ENCODE measurements at regions not wholly inside any gene's neighbourhood (a gene's known extent, or its start where the extent isn't known, plus 50 kb on each side); places are given as distances from the start of the nearest gene placed in this dataset.

- H3K9me2 ChIP-seq (replicated peaks; ENCODE audit: low read length), result no peaks in the 10 kb centered on the region
- no peak overlapping the region for H3K4me2 ChIP-seq (ENCODE audit: low read length)
- no peak overlapping the region for H3K27ac ChIP-seq (ENCODE audit: low read length)
- H2AFZ ChIP-seq (ENCODE audit: low read length), result no peak overlapping the region
- no peaks in the 10 kb centered on the region for H4K20me1 ChIP-seq (ENCODE audit: low read length)
- H3K4me1 ChIP-seq (ENCODE audit: insufficient read depth, low read length), result peaks cover 15% of the 10 kb centered on the region
- H3K4me3 ChIP-seq (ENCODE audit: low read length), result no peak overlapping the region
- ATAC-seq (no peak), DNase-seq (no peak)
- no peaks in the 10 kb centered on the region for H3K27me3 ChIP-seq (ENCODE audit: low read length)
- POLR2A ChIA-PET (ENCODE audit: unreplicated experiment), result no interaction called here
- no TSS peak for BruUV-seq (replicated peaks)
- H3K9ac ChIP-seq (ENCODE audit: low read length), result no peak overlapping the region
- no peak for TF ChIP-seq CTCF (conservative IDR thresholded peaks at IDR 0.05; ENCODE audit: low read depth, low read length)
- TF ChIP-seq EZH2 (IDR thresholded peaks at IDR 0.05; ENCODE audit: low read length, unreplicated experiment), result no peak
- no peak for TF ChIP-seq EZH2phosphoT487 (IDR thresholded peaks at IDR 0.05; ENCODE audit: borderline replicate concordance, low read length)
- no peaks in the 10 kb centered on the region for H3K9me3 ChIP-seq (ENCODE audit: low read length)
- CTCF ChIA-PET, result no interaction called here
- intact Hi-C loops (cut with micrococcal nuclease), result loop anchor here (5.0 to 10.0 kb wide), 3 partner anchors 136 to 273 kb away; no protein-coding TSS in a partner anchor
- H3K36me3 ChIP-seq (ENCODE audit: low read depth, low read length), result no peaks in the 10 kb centered on the region
- no peaks in the 10 kb centered on the region for H3F3A ChIP-seq (ENCODE audit: low read length, unreplicated experiment)
- no peaks in the 10 kb centered on the region for H3K79me2 ChIP-seq (ENCODE audit: low read length)
Observed at GRCh38 chr10:90588222-90588621, 269.6 kb downstream of the HTR7 start.

GRCh38 chr10:90589825-90590224, 268.0 kb downstream of the HTR7 start:
- ChIA-PET POLR2A (ENCODE audit: unreplicated experiment) (no interaction called here), CTCF (no interaction called here)
- Histone ChIP-seq H3K9me2 (replicated peaks; ENCODE audit: low read length) (no peaks in the 10 kb centered on the region), H3K27ac (ENCODE audit: low read length) (no peak overlapping the region), H3K27me3 (ENCODE audit: low read length) (no peaks in the 10 kb centered on the region), H4K20me1 (ENCODE audit: low read length) (no peaks in the 10 kb centered on the region), H3K4me2 (ENCODE audit: low read length) (no peak overlapping the region), H3K4me1 (ENCODE audit: insufficient read depth, low read length) (peaks cover 15% of the 10 kb centered on the region), H2AFZ (ENCODE audit: low read length) (no peak overlapping the region), H3K4me3 (ENCODE audit: low read length) (no peak overlapping the region), H3K79me2 (ENCODE audit: low read length) (no peaks in the 10 kb centered on the region), H3K9me3 (ENCODE audit: low read length) (no peaks in the 10 kb centered on the region), H3K9ac (ENCODE audit: low read length) (no peak overlapping the region), H3K36me3 (ENCODE audit: low read depth, low read length) (no peaks in the 10 kb centered on the region), H3F3A (ENCODE audit: low read length, unreplicated experiment) (no peaks in the 10 kb centered on the region)
- ATAC-seq (no peak), DNase-seq (no peak)
- intact Hi-C loops (cut with micrococcal nuclease), result loop anchor here (5.0 to 10.0 kb wide), 4 partner anchors 125 to 275 kb away; no protein-coding TSS in a partner anchor
- no TSS peak for BruUV-seq (replicated peaks)
- TF ChIP-seq CTCF (conservative IDR thresholded peaks at IDR 0.05; ENCODE audit: low read depth, low read length) (no peak), EZH2 (IDR thresholded peaks at IDR 0.05; ENCODE audit: low read length, unreplicated experiment) (no peak), EZH2phosphoT487 (IDR thresholded peaks at IDR 0.05; ENCODE audit: borderline replicate concordance, low read length) (no peak)

- CTCF ChIA-PET, result no interaction called here
Observed at GRCh38 chr10:90591629-90592028, 266.2 kb downstream of the HTR7 start.

More at GRCh38 chr10:90591629-90592028, 266.2 kb downstream of the HTR7 start:
- Histone ChIP-seq H3K9ac (ENCODE audit: low read length) (no peak overlapping the region), H2AFZ (ENCODE audit: low read length) (no peak overlapping the region), H3K4me3 (ENCODE audit: low read length) (no peak overlapping the region), H3K9me3 (ENCODE audit: low read length) (no peaks in the 10 kb centered on the region), H3F3A (ENCODE audit: low read length, unreplicated experiment) (no peaks in the 10 kb centered on the region), H3K9me2 (replicated peaks; ENCODE audit: low read length) (no peaks in the 10 kb centered on the region), H3K79me2 (ENCODE audit: low read length) (no peaks in the 10 kb centered on the region), H3K27ac (ENCODE audit: low read length) (no peak overlapping the region), H3K27me3 (ENCODE audit: low read length) (no peaks in the 10 kb centered on the region), H4K20me1 (ENCODE audit: low read length) (no peaks in the 10 kb centered on the region), H3K36me3 (ENCODE audit: low read depth, low read length) (no peaks in the 10 kb centered on the region), H3K4me2 (ENCODE audit: low read length) (no peak overlapping the region), H3K4me1 (ENCODE audit: insufficient read depth, low read length) (peaks cover 11% of the 10 kb centered on the region)
- TF ChIP-seq CTCF (conservative IDR thresholded peaks at IDR 0.05; ENCODE audit: low read depth, low read length) (no peak), EZH2 (IDR thresholded peaks at IDR 0.05; ENCODE audit: low read length, unreplicated experiment) (no peak), EZH2phosphoT487 (IDR thresholded peaks at IDR 0.05; ENCODE audit: borderline replicate concordance, low read length) (no peak)
- DNase-seq (no peak), ATAC-seq (no peak)
- POLR2A ChIA-PET (ENCODE audit: unreplicated experiment), result no interaction called here
- no TSS peak for BruUV-seq (replicated peaks)
- intact Hi-C loops (cut with micrococcal nuclease), result loop anchor here (2.0 to 10.0 kb wide), 3 partner anchors 123 to 637 kb away; no protein-coding TSS in a partner anchor
